HEK293 (cell line): ENCODE measurements at regions not wholly inside any gene's neighbourhood (a gene's known extent, or its start where the extent isn't known, plus 50 kb on each side); places are given as distances from the start of the nearest gene placed in this dataset.

Source experiments
- CTCF ChIA-PET: fragments of 350-600 bp; formaldehyde crosslinking; extraction: SDS; loops from one replicate; lab custom pipeline; 2021; ENCODE audit warnings: antibody characterized with exemption; lab: Yijun Ruan, JAX
- POLR2A ChIA-PET: fragments of 300-600 bp; formaldehyde crosslinking; extraction: SDS; loops from one replicate; lab custom pipeline; 2020; ENCODE audit warnings: antibody characterized with exemption, inconsistent platforms; lab: Yijun Ruan, JAX
- H3K27ac ChIP-seq: fragments of 200-500 bp; sonication (Bioruptor generic); 2 replicates; pipeline ENCODE4 v1.5.1; 2014; ENCODE audit warnings: low read depth, low read length, control low read depth, inconsistent platforms; ENCODE audit errors: extremely low read depth
- H3K36me3 ChIP-seq, 2 experiments: fragments of 200-500 bp in 1 of 2; sonication (Bioruptor generic) in 1 of 2; 1 replicate in 1 of 2; 2 replicates in 1 of 2; pipeline ENCODE4 v1.5.1; 2014 to 2017; ENCODE audit warnings: inconsistent platforms in 2 of 2, low read length in 2 of 2; ENCODE audit not compliant: control insufficient read depth in 2 of 2, insufficient read depth in 1 of 2
- H3K4me1 ChIP-seq: fragments of 200-500 bp; sonication (Bioruptor generic); 2 replicates; pipeline ENCODE4 v1.5.1; 2014; ENCODE audit warnings: mild to moderate bottlenecking, low read length, inconsistent platforms; ENCODE audit not compliant: control insufficient read depth, insufficient read depth
- H3K4me3 ChIP-seq: 2 replicates; pipeline ENCODE4 v1.5.1; 2011; ENCODE audit warnings: low read depth, mild to moderate bottlenecking, control low read depth, low read length, moderate library complexity
- H3K9me3 ChIP-seq: fragments of 200-500 bp; sonication (Bioruptor generic); 2 replicates; pipeline ENCODE4 v1.5.1; 2014; ENCODE audit warnings: low read depth, low read length, inconsistent platforms; ENCODE audit not compliant: control insufficient read depth, insufficient read depth
- CTCF ChIP-seq: fragments of 450-650 bp; formaldehyde crosslinking; IDR thresholded peaks from 2 replicates; pipeline ENCODE4 v1.5.1; 2016; ENCODE audit warnings: missing biosample characterization, missing genetic modification characterization
- EGR2 ChIP-seq: fragments of 450-650 bp; formaldehyde crosslinking; IDR thresholded peaks from 2 replicates; pipeline ENCODE4 v1.5.1; 2016; ENCODE audit warnings: low read depth, missing biosample characterization, missing genetic modification characterization
- GLI4 ChIP-seq: fragments of 450-650 bp; formaldehyde crosslinking; IDR thresholded peaks from 2 replicates; pipeline ENCODE4 v1.5.1; 2016; ENCODE audit warnings: missing biosample characterization, missing genetic modification characterization
- KLF1 ChIP-seq: fragments of 450-650 bp; formaldehyde crosslinking; IDR thresholded peaks from 2 replicates; pipeline ENCODE4 v1.5.1; 2016; ENCODE audit warnings: missing biosample characterization, missing genetic modification characterization
- KLF17 ChIP-seq: fragments of 450-650 bp; formaldehyde crosslinking; IDR thresholded peaks from 2 replicates; pipeline ENCODE4 v1.5.1; 2016; ENCODE audit warnings: missing biosample characterization, missing genetic modification characterization
- MEIS1 ChIP-seq: sonication (generic); formaldehyde crosslinking; IDR thresholded peaks from 2 replicates; pipeline ENCODE4 v1.8.1; 2022; ENCODE audit warnings: missing genetic modification reagents, mild to moderate bottlenecking, borderline replicate concordance
- PBX3 ChIP-seq: sonication (generic); formaldehyde crosslinking; IDR thresholded peaks from 2 replicates; pipeline ENCODE4 v1.8.1; 2022; ENCODE audit warnings: mild to moderate bottlenecking, moderate library complexity, missing genetic modification reagents
- PRDM10 ChIP-seq: fragments of 450-650 bp; formaldehyde crosslinking; IDR thresholded peaks from 2 replicates; pipeline ENCODE4 v1.5.1; 2016; ENCODE audit warnings: missing biosample characterization, missing genetic modification characterization
- SETDB1 ChIP-seq: IDR thresholded peaks from one replicate; pipeline ENCODE4 v1.6.1; 2017; ENCODE audit warnings: mild to moderate bottlenecking, low read length, moderate library complexity, mixed read lengths; ENCODE audit not compliant: insufficient read length
- SP2 ChIP-seq: fragments of 450-650 bp; formaldehyde crosslinking; IDR thresholded peaks from 2 replicates; pipeline ENCODE4 v1.5.1; 2016; ENCODE audit warnings: missing biosample characterization, missing genetic modification characterization
- ZBTB1 ChIP-seq: fragments of 450-650 bp; formaldehyde crosslinking; IDR thresholded peaks from 2 replicates; pipeline ENCODE4 v1.5.1; 2016; ENCODE audit warnings: missing biosample characterization, missing genetic modification characterization
- ZBTB44 ChIP-seq: fragments of 450-650 bp; IDR thresholded peaks from 2 replicates; pipeline ENCODE4 v1.5.1; 2018; ENCODE audit warnings: missing biosample characterization, mild to moderate bottlenecking, missing genetic modification characterization
- ZBTB6 ChIP-seq: fragments of 450-650 bp; formaldehyde crosslinking; IDR thresholded peaks from 2 replicates; pipeline ENCODE4 v1.5.1; 2017; ENCODE audit warnings: missing biosample characterization, missing genetic modification characterization
- ZNF138 ChIP-seq: fragments of 450-650 bp; formaldehyde crosslinking; IDR thresholded peaks from 2 replicates; pipeline ENCODE4 v1.5.1; 2016; ENCODE audit warnings: missing biosample characterization, missing genetic modification characterization, borderline replicate concordance
- ZNF169 ChIP-seq: fragments of 450-650 bp; formaldehyde crosslinking; IDR thresholded peaks from 2 replicates; pipeline ENCODE4 v1.5.1; 2016; ENCODE audit warnings: missing biosample characterization, missing genetic modification characterization
- ZNF394 ChIP-seq: fragments of 450-650 bp; formaldehyde crosslinking; IDR thresholded peaks from 2 replicates; pipeline ENCODE4 v1.5.1; 2016; ENCODE audit warnings: missing biosample characterization, missing genetic modification characterization, mild to moderate bottlenecking, moderate library complexity, borderline replicate concordance
- ZNF555 ChIP-seq: fragments of 450-650 bp; formaldehyde crosslinking; conservative IDR thresholded peaks from 2 replicates; pipeline ENCODE4 v1.5.1; 2017; ENCODE audit warnings: missing biosample characterization, mild to moderate bottlenecking, missing genetic modification characterization, inconsistent platforms
- ZNF623 ChIP-seq: fragments of 450-650 bp; formaldehyde crosslinking; IDR thresholded peaks from 2 replicates; pipeline ENCODE4 v1.5.1; 2016; ENCODE audit warnings: missing biosample characterization, missing genetic modification characterization
- ZNF624 ChIP-seq: fragments of 450-650 bp; formaldehyde crosslinking; IDR thresholded peaks from 2 replicates; pipeline ENCODE4 v1.5.1; 2017; ENCODE audit warnings: missing biosample characterization, missing genetic modification characterization
- ZNF626 ChIP-seq: fragments of 450-650 bp; sonication (Bioruptor Pico); formaldehyde crosslinking; IDR thresholded peaks from 2 replicates; pipeline ENCODE4 v1.5.1; 2018; ENCODE audit warnings: missing biosample characterization, missing genetic modification characterization, inconsistent platforms
- ZNF747 ChIP-seq: fragments of 450-650 bp; formaldehyde crosslinking; IDR thresholded peaks from 2 replicates; pipeline ENCODE4 v1.5.1; 2016; ENCODE audit warnings: missing biosample characterization, missing genetic modification characterization
- ZNF837 ChIP-seq: fragments of 450-650 bp; formaldehyde crosslinking; IDR thresholded peaks from 2 replicates; pipeline ENCODE4 v1.5.1; 2016; ENCODE audit warnings: missing biosample characterization, missing genetic modification characterization
- ZSCAN4 ChIP-seq: fragments of 450-650 bp; formaldehyde crosslinking; IDR thresholded peaks from 2 replicates; pipeline ENCODE4 v1.5.1; 2017; ENCODE audit warnings: missing biosample characterization, missing genetic modification characterization

GRCh38 chr13:111947876-111948275 is 119.1 kb upstream of the SOX1 start:
- no peak overlapping the region for H3K27ac ChIP-seq
- no peaks in the 10 kb centered on the region for H3K9me3 ChIP-seq
- CTCF ChIA-PET: no interaction called here
- no peak overlapping the region for H3K4me3 ChIP-seq
- POLR2A ChIA-PET: no interaction called here
- H3K36me3 ChIP-seq: no peaks in the 10 kb centered on the region
- no peaks in the 10 kb centered on the region for H3K4me1 ChIP-seq
- TF ChIP-seq ZNF394 (tag by site-specific recombination) (no peak), EGR2 (no peak), KLF1 (tag by site-specific recombination) (no peak), SETDB1 (no peak), ZNF837 (no peak), ZBTB6 (tag by site-specific recombination) (no peak), ZSCAN4 (tag by site-specific recombination) (no peak)

- ChIA-PET CTCF (no interaction called here), POLR2A (no interaction called here)
- no peak for TF ChIP-seq GLI4 (tag by site-specific recombination)
- TF ChIP-seq SP2 (tag by site-specific recombination): no peak
- TF ChIP-seq MEIS1 (CRISPR knock-in tag): no peak
- TF ChIP-seq ZBTB1 (tag by site-specific recombination): no peak
- TF ChIP-seq CTCF: no peak
- no peak for TF ChIP-seq ZNF747 (tag by site-specific recombination)
- TF ChIP-seq PBX3: no peak
- no peak for TF ChIP-seq ZNF555 (tag by site-specific recombination)
- no peak for TF ChIP-seq PRDM10 (tag by site-specific recombination)
- no peak for TF ChIP-seq ZNF623 (tag by site-specific recombination)
- no peak for TF ChIP-seq ZNF626 (tag by site-specific recombination)
- TF ChIP-seq ZNF624 (tag by site-specific recombination): no peak
- no peak for TF ChIP-seq ZBTB44 (tag by site-specific recombination)
- no peak for TF ChIP-seq ZNF169
- TF ChIP-seq KLF17 (tag by site-specific recombination): no peak
- TF ChIP-seq ZNF138: no peak
These were observed 118.7 kb upstream of the SOX1 start for GRCh38 chr13:111948281-111948680.

More at GRCh38 chr13:111948281-111948680, 118.7 kb upstream of the SOX1 start:
- no peaks in the 10 kb centered on the region for H3K9me3 ChIP-seq
- no peaks in the 10 kb centered on the region for H3K36me3 ChIP-seq
- H3K4me3 ChIP-seq: no peak overlapping the region
- no peaks in the 10 kb centered on the region for H3K4me1 ChIP-seq
- H3K27ac ChIP-seq: no peak overlapping the region
